GM12878 (cell line): ENCODE measurements at regions not wholly inside any gene's neighbourhood (a gene's known extent, or its start where the extent isn't known, plus 50 kb on each side); places are given as distances from the start of the nearest gene placed in this dataset.

Source experiments
- ATAC-seq: fragments of 200-7000 bp; cut with Tn5 transposase; 3 replicates; pipeline ENCODE4 v1.9.1; 2020; ENCODE audit warnings: mild to moderate bottlenecking, moderate library complexity
- BruUV-seq: library from RNA; stranded (reverse); fragments of 400-500 nt; replicated peaks from 2 replicates; lab custom pipeline; 2021; lab: Mats Ljungman, UMichigan
- CTCF ChIA-PET: fragments of 300-600 bp; sonication (Branson Sonifier 250); formaldehyde crosslinking; extraction: SDS; loops from one replicate; lab custom pipeline; 2021; ENCODE audit warnings: inconsistent platforms; lab: Yijun Ruan, JAX
- POLR2A ChIA-PET: fragments of 350-600 bp; formaldehyde crosslinking; extraction: SDS; loops from one replicate; lab custom pipeline; 2021; ENCODE audit warnings: inconsistent platforms; lab: Charles Lee
- RAD21 ChIA-PET: fragments of 300-600 bp; sonication (Branson Sonifier 250); formaldehyde crosslinking; loops from one replicate; lab custom pipeline; 2023; ENCODE audit warnings: antibody characterized with exemption; ENCODE audit not compliant: unreplicated experiment; lab: Charles Lee
- SMC1A ChIA-PET: fragments of 300-600 bp; sonication (Branson Sonifier 250); formaldehyde crosslinking; loops from one replicate; lab custom pipeline; 2023; ENCODE audit not compliant: unreplicated experiment, uncharacterized antibody; lab: Charles Lee
- DNase-seq: peaks from one replicate; pipeline ENCODE4 v3.0.0-alpha.2; 2011; ENCODE audit warnings: low read depth, low spot score
- FAIRE-seq: peaks from 3 replicates; lab custom pipeline; 2011; peaks lifted over from hg19 to GRCh38; lab: Jason Lieb, UNC
- H2AFZ ChIP-seq: 2 replicates; pipeline ENCODE4 v1.6.0; 2011; ENCODE audit warnings: low read depth, low read length, control low read depth; ENCODE audit not compliant: control insufficient read depth
- H3K27ac ChIP-seq: 2 replicates; pipeline ENCODE4 v1.5.1; 2011; ENCODE audit warnings: control low read depth; ENCODE audit not compliant: control insufficient read depth, insufficient read depth
- H3K27me3 ChIP-seq, 2 experiments: replicated peaks in 1 of 2; 2 replicates each; pipeline versions ENCODE4 v1.6.0 to v1.6.1; 2011; ENCODE audit warnings: low read length in 1 of 2; ENCODE audit not compliant: control insufficient read depth in 2 of 2, insufficient read depth in 2 of 2
- H3K36me3 ChIP-seq, 2 experiments: 2 replicates each; pipeline ENCODE4 v1.5.1; 2011; ENCODE audit warnings: low read length in 1 of 2; ENCODE audit not compliant: control insufficient read depth in 2 of 2, insufficient read depth in 2 of 2
- H3K4me1 ChIP-seq: 2 replicates; pipeline ENCODE4 v1.6.1; 2011; ENCODE audit warnings: mild to moderate bottlenecking, low read length, moderate library complexity, mixed read lengths; ENCODE audit not compliant: control insufficient read depth, insufficient read depth
- H3K4me2 ChIP-seq: 2 replicates; pipeline ENCODE4 v1.6.0; 2011; ENCODE audit warnings: control low read depth; ENCODE audit not compliant: control insufficient read depth, insufficient read depth
- H3K4me3 ChIP-seq: fragments of 200-600 bp; sonication (generic); 2 replicates; pipeline ENCODE4 v1.5.1; 2016
- H3K79me2 ChIP-seq: 2 replicates; pipeline ENCODE4 v1.6.0; 2011; ENCODE audit warnings: low read length; ENCODE audit not compliant: control insufficient read depth, insufficient read depth
- H3K9ac ChIP-seq: 2 replicates; pipeline ENCODE4 v1.8.0; 2011; ENCODE audit warnings: low read length, control low read depth, mixed read lengths; ENCODE audit not compliant: control insufficient read depth, insufficient read depth
- H3K9me3 ChIP-seq: replicated peaks from 3 replicates; pipeline ENCODE4 v1.5.1; 2011; ENCODE audit warnings: mild to moderate bottlenecking, low read length; ENCODE audit not compliant: control insufficient read depth, insufficient read depth
- H4K20me1 ChIP-seq: 2 replicates; pipeline ENCODE4 v1.6.0; 2011; ENCODE audit not compliant: control insufficient read depth, insufficient read depth
- ATF2 ChIP-seq: IDR thresholded peaks from 2 replicates; pipeline ENCODE4 v1.6.1; 2012; ENCODE audit warnings: low read length, inconsistent platforms
- EGR1 ChIP-seq, 2 experiments: IDR thresholded peaks; 1 replicate in 1 of 2; 2 replicates in 1 of 2; pipeline ENCODE4 v1.6.1; 2011 to 2012; ENCODE audit warnings: low read depth in 2 of 2, low read length in 2 of 2, borderline replicate concordance in 1 of 2, mild to moderate bottlenecking in 1 of 2, moderate library complexity in 1 of 2
- IKZF1 ChIP-seq: fragments of 450-650 bp; conservative IDR thresholded peaks from 2 replicates; pipeline ENCODE4 v1.6.1; 2017; ENCODE audit warnings: antibody characterized with exemption, mild to moderate bottlenecking
- WGBS: methylation state at CpG from one replicate; pipeline ENCODE4 v1.1.6; 2016; ENCODE audit warnings: low lambda C conversion rate; ENCODE audit not compliant: insufficient replicate concordance, insufficient coverage; ENCODE audit errors: missing lambda C conversion rate; 5-methylcytosine and 5-hydroxymethylcytosine counted together
- in situ Hi-C: fragments of 300-500 bp; cut with MboI; formaldehyde crosslinking; loops from 9 replicates; pipeline ENCODE4 v1.14.3; 2018; ENCODE audit warnings: mixed read lengths
- intact Hi-C: fragments of 100-400 bp; cut with micrococcal nuclease; formaldehyde crosslinking; loops from one replicate; pipeline ENCODE4 v1.14.2; 2022; ENCODE audit not compliant: unreplicated experiment
- TF ChIP-seq, protein P1 (sequence below): IDR thresholded peaks from 2 replicates; pipeline ENCODE4 v1.6.1; 2012; ENCODE audit warnings: low read depth, low read length, improper control_type of control experiment
- TF ChIP-seq, protein P2 (sequence below): fragments of 450-650 bp; IDR thresholded peaks from 2 replicates; pipeline ENCODE4 v1.6.1; 2017; ENCODE audit warnings: mild to moderate bottlenecking, moderate library complexity
- TF ChIP-seq, protein P3 (sequence below): fragments of 450-650 bp; IDR thresholded peaks from 2 replicates; pipeline ENCODE4 v1.6.1; 2017; ENCODE audit warnings: mild to moderate bottlenecking
- TF ChIP-seq, protein P4 (sequence below): fragments of 450-650 bp; IDR thresholded peaks from 2 replicates; pipeline ENCODE4 v1.6.1; 2016; ENCODE audit warnings: mild to moderate bottlenecking

GRCh38 chr9:75591972-75592371 lies 298.5 kb upstream of the PCSK5 start (continued):
- TF ChIP-seq, protein P1, sequence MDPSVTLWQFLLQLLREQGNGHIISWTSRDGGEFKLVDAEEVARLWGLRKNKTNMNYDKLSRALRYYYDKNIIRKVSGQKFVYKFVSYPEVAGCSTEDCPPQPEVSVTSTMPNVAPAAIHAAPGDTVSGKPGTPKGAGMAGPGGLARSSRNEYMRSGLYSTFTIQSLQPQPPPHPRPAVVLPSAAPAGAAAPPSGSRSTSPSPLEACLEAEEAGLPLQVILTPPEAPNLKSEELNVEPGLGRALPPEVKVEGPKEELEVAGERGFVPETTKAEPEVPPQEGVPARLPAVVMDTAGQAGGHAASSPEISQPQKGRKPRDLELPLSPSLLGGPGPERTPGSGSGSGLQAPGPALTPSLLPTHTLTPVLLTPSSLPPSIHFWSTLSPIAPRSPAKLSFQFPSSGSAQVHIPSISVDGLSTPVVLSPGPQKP, result no peak
- TF ChIP-seq, protein P2, sequence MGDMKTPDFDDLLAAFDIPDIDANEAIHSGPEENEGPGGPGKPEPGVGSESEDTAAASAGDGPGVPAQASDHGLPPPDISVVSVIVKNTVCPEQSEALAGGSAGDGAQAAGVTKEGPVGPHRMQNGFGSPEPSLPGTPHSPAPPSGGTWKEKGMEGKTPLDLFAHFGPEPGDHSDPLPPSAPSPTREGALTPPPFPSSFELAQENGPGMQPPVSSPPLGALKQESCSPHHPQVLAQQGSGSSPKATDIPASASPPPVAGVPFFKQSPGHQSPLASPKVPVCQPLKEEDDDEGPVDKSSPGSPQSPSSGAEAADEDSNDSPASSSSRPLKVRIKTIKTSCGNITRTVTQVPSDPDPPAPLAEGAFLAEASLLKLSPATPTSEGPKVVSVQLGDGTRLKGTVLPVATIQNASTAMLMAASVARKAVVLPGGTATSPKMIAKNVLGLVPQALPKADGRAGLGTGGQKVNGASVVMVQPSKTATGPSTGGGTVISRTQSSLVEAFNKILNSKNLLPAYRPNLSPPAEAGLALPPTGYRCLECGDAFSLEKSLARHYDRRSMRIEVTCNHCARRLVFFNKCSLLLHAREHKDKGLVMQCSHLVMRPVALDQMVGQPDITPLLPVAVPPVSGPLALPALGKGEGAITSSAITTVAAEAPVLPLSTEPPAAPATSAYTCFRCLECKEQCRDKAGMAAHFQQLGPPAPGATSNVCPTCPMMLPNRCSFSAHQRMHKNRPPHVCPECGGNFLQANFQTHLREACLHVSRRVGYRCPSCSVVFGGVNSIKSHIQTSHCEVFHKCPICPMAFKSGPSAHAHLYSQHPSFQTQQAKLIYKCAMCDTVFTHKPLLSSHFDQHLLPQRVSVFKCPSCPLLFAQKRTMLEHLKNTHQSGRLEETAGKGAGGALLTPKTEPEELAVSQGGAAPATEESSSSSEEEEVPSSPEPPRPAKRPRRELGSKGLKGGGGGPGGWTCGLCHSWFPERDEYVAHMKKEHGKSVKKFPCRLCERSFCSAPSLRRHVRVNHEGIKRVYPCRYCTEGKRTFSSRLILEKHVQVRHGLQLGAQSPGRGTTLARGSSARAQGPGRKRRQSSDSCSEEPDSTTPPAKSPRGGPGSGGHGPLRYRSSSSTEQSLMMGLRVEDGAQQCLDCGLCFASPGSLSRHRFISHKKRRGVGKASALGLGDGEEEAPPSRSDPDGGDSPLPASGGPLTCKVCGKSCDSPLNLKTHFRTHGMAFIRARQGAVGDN, result no peak

DNA sequence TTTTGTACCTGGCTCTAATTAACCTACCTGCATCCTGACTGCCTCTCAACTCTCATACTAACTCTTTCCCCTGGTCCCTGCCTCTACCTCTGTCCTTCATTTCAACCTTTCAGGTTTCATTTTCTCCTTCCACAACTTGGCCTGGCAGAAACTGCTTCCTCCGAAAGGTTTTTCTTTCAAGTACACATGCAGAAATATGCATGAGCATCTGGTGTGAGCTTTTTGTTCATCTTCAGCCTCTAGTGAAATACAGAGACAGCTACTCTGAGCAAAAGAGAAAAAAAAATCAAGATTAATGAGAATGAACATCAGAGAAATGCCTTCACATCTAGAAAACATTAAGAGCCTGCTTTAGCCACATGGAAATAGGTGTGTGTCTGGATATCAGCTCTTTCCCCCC lies 297.9 kb upstream of the PCSK5 start:
- ChIA-PET CTCF (no interaction called here), POLR2A (no interaction called here), RAD21 (no interaction called here), SMC1A (no interaction called here)
- no peak for ATAC-seq
- Histone ChIP-seq H3K4me3 (no peak overlapping the region), H3K4me1 (no peaks in the 10 kb centered on the region), H3K4me2 (no peak overlapping the region), H3K27ac (no peak overlapping the region), H2AFZ (no peak overlapping the region), H3K27me3 (no peaks in the 10 kb centered on the region), H3K9ac (no peak overlapping the region), H3K36me3 (no peaks in the 10 kb centered on the region), H4K20me1 (no peaks in the 10 kb centered on the region), H3K79me2 (no peaks in the 10 kb centered on the region), H3K9me3 (no peaks in the 10 kb centered on the region)
- TF ChIP-seq, protein P3, sequence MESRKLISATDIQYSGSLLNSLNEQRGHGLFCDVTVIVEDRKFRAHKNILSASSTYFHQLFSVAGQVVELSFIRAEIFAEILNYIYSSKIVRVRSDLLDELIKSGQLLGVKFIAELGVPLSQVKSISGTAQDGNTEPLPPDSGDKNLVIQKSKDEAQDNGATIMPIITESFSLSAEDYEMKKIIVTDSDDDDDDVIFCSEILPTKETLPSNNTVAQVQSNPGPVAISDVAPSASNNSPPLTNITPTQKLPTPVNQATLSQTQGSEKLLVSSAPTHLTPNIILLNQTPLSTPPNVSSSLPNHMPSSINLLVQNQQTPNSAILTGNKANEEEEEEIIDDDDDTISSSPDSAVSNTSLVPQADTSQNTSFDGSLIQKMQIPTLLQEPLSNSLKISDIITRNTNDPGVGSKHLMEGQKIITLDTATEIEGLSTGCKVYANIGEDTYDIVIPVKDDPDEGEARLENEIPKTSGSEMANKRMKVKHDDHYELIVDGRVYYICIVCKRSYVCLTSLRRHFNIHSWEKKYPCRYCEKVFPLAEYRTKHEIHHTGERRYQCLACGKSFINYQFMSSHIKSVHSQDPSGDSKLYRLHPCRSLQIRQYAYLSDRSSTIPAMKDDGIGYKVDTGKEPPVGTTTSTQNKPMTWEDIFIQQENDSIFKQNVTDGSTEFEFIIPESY, result no peak
- TF ChIP-seq EGR1 (IDR thresholded peaks at IDR 0.05; ENCODE audit: borderline replicate concordance in 1 of 2, low read depth in 2 of 2, low read length in 2 of 2) (no peak), IKZF1 (no peak), ATF2 (no peak)
- TF ChIP-seq, protein P4, sequence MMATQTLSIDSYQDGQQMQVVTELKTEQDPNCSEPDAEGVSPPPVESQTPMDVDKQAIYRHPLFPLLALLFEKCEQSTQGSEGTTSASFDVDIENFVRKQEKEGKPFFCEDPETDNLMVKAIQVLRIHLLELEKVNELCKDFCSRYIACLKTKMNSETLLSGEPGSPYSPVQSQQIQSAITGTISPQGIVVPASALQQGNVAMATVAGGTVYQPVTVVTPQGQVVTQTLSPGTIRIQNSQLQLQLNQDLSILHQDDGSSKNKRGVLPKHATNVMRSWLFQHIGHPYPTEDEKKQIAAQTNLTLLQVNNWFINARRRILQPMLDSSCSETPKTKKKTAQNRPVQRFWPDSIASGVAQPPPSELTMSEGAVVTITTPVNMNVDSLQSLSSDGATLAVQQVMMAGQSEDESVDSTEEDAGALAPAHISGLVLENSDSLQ, result no peak
- DNase-seq, result no peak
- intact Hi-C loops (loop anchor here (5.0 kb wide), 1 partner anchor 325 kb away; no protein-coding TSS in a partner anchor), in situ Hi-C loops (no loop called here)
- BruUV-seq, result no TSS peak
- no peak for FAIRE-seq
- WGBS, result 0% methylated on average over 1 of the region's 1 CpG
